GM23338 (cell line): ENCODE measurements at regions not wholly inside any gene's neighbourhood (a gene's known extent, or its start where the extent isn't known, plus 50 kb on each side); places are given as distances from the start of the nearest gene placed in this dataset.
"Not testable (repeated sequence)": the region's sequence is repeated elsewhere in the genome, so short reads cannot be mapped to it uniquely, and the experiment has no call there.

ENCODE experiments used
- ATAC-seq: fragments of 200-7000 bp; cut with Tn5 transposase; 3 replicates; pipeline ENCODE4 v1.9.1; 2020
- DNase-seq: peaks from one replicate; pipeline ENCODE4 v3.0.0-alpha.2; 2015; ENCODE audit warnings: low spot score
- H2AFZ ChIP-seq: fragments of 200-600 bp; sonication (generic); 2 replicates; pipeline ENCODE4 v1.8.0; 2016; ENCODE audit warnings: antibody characterized with exemption, mild to moderate bottlenecking, moderate library complexity
- H3F3A ChIP-seq: fragments of 200-600 bp; sonication (generic); replicated peaks from 2 replicates; pipeline ENCODE4 v1.8.0; 2017; ENCODE audit warnings: antibody characterized with exemption, mixed run types, low read depth
- H3K27ac ChIP-seq: fragments of 200-600 bp; sonication (generic); 2 replicates; pipeline ENCODE4 v1.6.1; 2016; ENCODE audit warnings: low read depth
- H3K27me3 ChIP-seq: fragments of 200-600 bp; sonication (generic); 2 replicates; pipeline ENCODE4 v1.8.0; 2016; ENCODE audit warnings: mild to moderate bottlenecking, mixed run types, moderate library complexity; ENCODE audit not compliant: insufficient read depth
- H3K36me3 ChIP-seq: fragments of 200-600 bp; sonication (generic); 2 replicates; pipeline ENCODE4 v1.8.0; 2016; ENCODE audit warnings: mild to moderate bottlenecking; ENCODE audit not compliant: insufficient read depth
- H3K4me1 ChIP-seq: fragments of 200-600 bp; sonication (generic); 2 replicates; pipeline ENCODE4 v1.8.0; 2016; ENCODE audit warnings: mild to moderate bottlenecking, moderate library complexity; ENCODE audit not compliant: insufficient read depth
- H3K4me2 ChIP-seq: fragments of 200-600 bp; sonication (generic); 2 replicates; pipeline ENCODE4 v1.7.1; 2017; ENCODE audit warnings: mixed run types
- H3K4me3 ChIP-seq: fragments of 200-600 bp; sonication (generic); 2 replicates; pipeline ENCODE4 v1.6.1; 2016; ENCODE audit warnings: mixed run types
- H3K79me2 ChIP-seq: fragments of 200-600 bp; sonication (generic); replicated peaks from 2 replicates; pipeline ENCODE4 v1.8.0; 2017; ENCODE audit warnings: mild to moderate bottlenecking; ENCODE audit not compliant: insufficient read depth
- H3K9me2 ChIP-seq: fragments of 200-600 bp; sonication (generic); 2 replicates; pipeline ENCODE4 v1.8.0; 2017; ENCODE audit not compliant: insufficient read depth
- H4K20me1 ChIP-seq: fragments of 200-600 bp; sonication (generic); replicated peaks from 2 replicates; pipeline ENCODE4 v1.8.0; 2017; ENCODE audit warnings: mild to moderate bottlenecking; ENCODE audit not compliant: insufficient read depth
- H3K27ac Mint-ChIP-seq: 2 replicates; pipeline ENCODE4 v1.8.0; 2020; ENCODE audit warnings: inconsistent platforms, mild to moderate bottlenecking, moderate library complexity, mixed read lengths
- H3K27me3 Mint-ChIP-seq: 3 replicates; pipeline ENCODE4 v1.8.0; 2022; ENCODE audit warnings: low read depth, mild to moderate bottlenecking, moderate library complexity, mixed read lengths, inconsistent platforms; ENCODE audit not compliant: insufficient read depth, poor library complexity
- H3K36me3 Mint-ChIP-seq: 3 replicates; pipeline ENCODE4 v1.8.0; 2021; ENCODE audit warnings: low read depth, mild to moderate bottlenecking, inconsistent platforms, moderate library complexity, mixed read lengths
- H3K4me1 Mint-ChIP-seq: 3 replicates; pipeline ENCODE4 v1.8.0; 2020; ENCODE audit warnings: mild to moderate bottlenecking, inconsistent platforms, mixed read lengths
- H3K4me3 Mint-ChIP-seq: 3 replicates; pipeline ENCODE4 v1.8.0; 2021; ENCODE audit warnings: moderate library complexity, mild to moderate bottlenecking, inconsistent platforms, mixed read lengths
- H3K9me3 Mint-ChIP-seq: 3 replicates; pipeline ENCODE4 v1.8.0; 2020; ENCODE audit warnings: moderate library complexity, mild to moderate bottlenecking, inconsistent platforms, mixed read lengths

DNA sequence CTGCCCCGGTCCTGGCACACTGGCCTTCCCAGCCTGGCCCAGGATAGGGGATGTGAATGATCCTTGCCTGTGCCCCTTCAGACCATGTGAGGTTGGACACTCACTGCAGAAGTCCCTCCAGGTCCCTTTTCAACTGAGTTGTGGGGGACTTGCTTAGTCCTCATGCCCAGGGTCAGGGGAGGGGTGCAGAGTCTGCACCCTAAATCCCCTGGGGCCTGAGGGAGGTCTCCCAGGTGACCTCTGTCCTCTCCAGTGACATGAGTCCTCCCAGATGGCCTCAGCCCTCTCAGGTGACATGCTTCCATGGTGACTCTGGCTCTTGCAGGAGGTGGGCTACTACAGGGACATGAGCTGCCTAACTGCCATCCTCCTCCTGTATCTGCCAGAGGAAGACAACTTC lies 775.1 kb downstream of the SPATA31A1 start:
- H3K27me3 Mint-ChIP-seq, H3K27ac Mint-ChIP-seq, H3K27me3 ChIP-seq, ATAC-seq, H3K4me1 Mint-ChIP-seq, H3K9me3 Mint-ChIP-seq, H3K4me3 ChIP-seq, H3K36me3 ChIP-seq, H3K4me1 ChIP-seq, H4K20me1 ChIP-seq, H3K4me3 Mint-ChIP-seq, H3K9me2 ChIP-seq, DNase-seq, H3K27ac ChIP-seq, H2AFZ ChIP-seq, H3F3A ChIP-seq, H3K79me2 ChIP-seq, H3K36me3 Mint-ChIP-seq, H3K4me2 ChIP-seq: not testable (repeated sequence)

GRCh38 chr9:40169204-40169603 lies 813.7 kb downstream of the SPATA31A1 start:
- not testable (repeated sequence) for H3K4me3 ChIP-seq, H3K36me3 Mint-ChIP-seq, H3K9me3 Mint-ChIP-seq, H3K4me3 Mint-ChIP-seq, H3K36me3 ChIP-seq, H4K20me1 ChIP-seq, H2AFZ ChIP-seq, H3K79me2 ChIP-seq, H3F3A ChIP-seq, H3K4me1 ChIP-seq, H3K27me3 ChIP-seq, H3K4me2 ChIP-seq, H3K27me3 Mint-ChIP-seq, H3K4me1 Mint-ChIP-seq, H3K9me2 ChIP-seq, H3K27ac Mint-ChIP-seq, DNase-seq, H3K27ac ChIP-seq
- peak; percentile 77 for ATAC-seq

GRCh38 chr9:40173316-40173715 lies 817.8 kb downstream of the SPATA31A1 start:
- H3K27ac Mint-ChIP-seq, H3K27ac ChIP-seq, H3K9me3 Mint-ChIP-seq, H3K27me3 ChIP-seq, H3K4me1 Mint-ChIP-seq, DNase-seq, H3K4me1 ChIP-seq, H3K79me2 ChIP-seq, H2AFZ ChIP-seq, H3K36me3 ChIP-seq, H3F3A ChIP-seq, H3K36me3 Mint-ChIP-seq, H3K4me3 Mint-ChIP-seq, H3K27me3 Mint-ChIP-seq, H3K4me2 ChIP-seq, H4K20me1 ChIP-seq, ATAC-seq, H3K4me3 ChIP-seq, H3K9me2 ChIP-seq: not testable (repeated sequence)

- H3K9me3 Mint-ChIP-seq, H3K9me2 ChIP-seq, H3K27me3 ChIP-seq, H3K4me1 Mint-ChIP-seq, H3K4me2 ChIP-seq, H3K4me3 Mint-ChIP-seq, H3K27me3 Mint-ChIP-seq, ATAC-seq, H3K27ac ChIP-seq, H3K4me3 ChIP-seq, H2AFZ ChIP-seq, H3K79me2 ChIP-seq, H3K36me3 Mint-ChIP-seq, DNase-seq, H3K27ac Mint-ChIP-seq, H3K4me1 ChIP-seq, H3K36me3 ChIP-seq, H4K20me1 ChIP-seq, H3F3A ChIP-seq: not testable (repeated sequence)
These were observed 818.6 kb downstream of the SPATA31A1 start for GRCh38 chr9:40174035-40174434.

GRCh38 chr9:40177403-40177802 lies 821.9 kb downstream of the SPATA31A1 start:
- not testable (repeated sequence) for DNase-seq, H3K4me1 Mint-ChIP-seq, H3K36me3 Mint-ChIP-seq, H4K20me1 ChIP-seq, H3F3A ChIP-seq, H3K4me1 ChIP-seq, H3K36me3 ChIP-seq, H3K27ac Mint-ChIP-seq, H3K27ac ChIP-seq, H3K79me2 ChIP-seq, H3K9me3 Mint-ChIP-seq, H3K4me2 ChIP-seq, H3K9me2 ChIP-seq, H3K27me3 ChIP-seq, H2AFZ ChIP-seq, H3K27me3 Mint-ChIP-seq, H3K4me3 Mint-ChIP-seq, H3K4me3 ChIP-seq
- ATAC-seq: peak; percentile 73

DNA sequence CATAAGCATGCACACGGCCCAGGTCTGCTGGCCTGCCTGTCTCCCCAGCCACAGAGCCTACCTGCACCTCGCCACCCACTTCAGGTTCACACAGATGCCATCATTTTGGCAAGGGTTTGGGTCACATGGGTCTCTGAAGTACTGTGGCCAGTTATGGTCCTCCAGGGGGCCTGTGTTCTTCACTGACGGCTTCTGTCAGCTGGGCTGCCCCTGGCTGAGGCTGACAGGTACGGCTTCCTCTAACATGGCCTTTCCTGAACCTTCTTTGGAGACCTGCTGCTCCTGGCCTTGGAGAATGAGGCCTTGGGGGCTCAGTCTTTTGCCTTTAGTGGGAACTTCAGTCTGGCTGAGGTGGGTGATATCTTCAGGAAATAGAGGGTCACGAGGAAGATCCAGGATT lies 835.9 kb downstream of the SPATA31A1 start:
- not testable (repeated sequence) for H3K36me3 ChIP-seq, H3K4me1 ChIP-seq, H4K20me1 ChIP-seq, ATAC-seq, H3K36me3 Mint-ChIP-seq, H3K4me3 Mint-ChIP-seq, H3K27me3 ChIP-seq, H3K27me3 Mint-ChIP-seq, H3K4me3 ChIP-seq, H3K27ac ChIP-seq, H3F3A ChIP-seq, H3K4me1 Mint-ChIP-seq, DNase-seq, H3K79me2 ChIP-seq, H3K9me3 Mint-ChIP-seq, H3K4me2 ChIP-seq, H2AFZ ChIP-seq, H3K27ac Mint-ChIP-seq, H3K9me2 ChIP-seq

- not testable (repeated sequence) for H3K36me3 Mint-ChIP-seq, H4K20me1 ChIP-seq, H3K4me3 ChIP-seq, H3K27me3 Mint-ChIP-seq, H3K36me3 ChIP-seq, H3K4me3 Mint-ChIP-seq, H3K27ac Mint-ChIP-seq, H3K4me2 ChIP-seq, H3K9me3 Mint-ChIP-seq, H3K27me3 ChIP-seq, DNase-seq, H3K4me1 ChIP-seq, H3K4me1 Mint-ChIP-seq, H2AFZ ChIP-seq, ATAC-seq, H3K79me2 ChIP-seq, H3F3A ChIP-seq, H3K27ac ChIP-seq, H3K9me2 ChIP-seq
These were observed 836.7 kb downstream of the SPATA31A1 start for GRCh38 chr9:40192162-40192561.
